Neural cell (in vitro differentiated cells): ENCODE measurements at regions not wholly inside any gene's neighbourhood (a gene's known extent, or its start where the extent isn't known, plus 50 kb on each side); places are given as distances from the start of the nearest gene placed in this dataset.

Source experiments
- H2AFZ ChIP-seq: fragments of 200-600, 300-800 bp; sonication (generic), shearing (Covaris generic); 2 replicates; pipeline ENCODE4 v1.6.0; 2014; ENCODE audit warnings: low read depth, mild to moderate bottlenecking, antibody characterized with exemption, low read length, moderate library complexity
- H3F3A ChIP-seq: fragments of 200-600 bp; shearing (Covaris generic); 2 replicates; pipeline ENCODE4 v1.6.1; 2016; ENCODE audit warnings: mild to moderate bottlenecking, moderate library complexity, mixed read lengths, antibody characterized with exemption, low read length; ENCODE audit not compliant: insufficient read depth, poor library complexity, severe bottlenecking
- H3K27ac ChIP-seq: fragments of 200-600, 300-800 bp; sonication (generic), shearing (Covaris generic); 2 replicates; pipeline ENCODE4 v1.5.1; 2014; ENCODE audit warnings: mild to moderate bottlenecking, low read length, moderate library complexity
- H3K27me3 ChIP-seq: fragments of 300-800, 200-600 bp; sonication (generic), shearing (Covaris generic); 2 replicates; pipeline ENCODE4 v1.6.0; 2014; ENCODE audit warnings: mild to moderate bottlenecking, low read depth, low read length, moderate library complexity; ENCODE audit not compliant: insufficient read depth
- H3K36me3 ChIP-seq: fragments of 300-800, 200-600 bp; sonication (generic), shearing (Covaris generic); 2 replicates; pipeline ENCODE4 v1.5.1; 2014; ENCODE audit warnings: mild to moderate bottlenecking, antibody characterized with exemption, low read length, moderate library complexity; ENCODE audit not compliant: insufficient read depth
- H3K4me2 ChIP-seq: fragments of 300-800, 200-600 bp; sonication (generic), shearing (Covaris generic); 2 replicates; pipeline ENCODE4 v1.6.0; 2014; ENCODE audit warnings: mild to moderate bottlenecking, low read length
- H3K4me3 ChIP-seq: fragments of 300-800, 200-600 bp; sonication (generic), shearing (Covaris generic); 2 replicates; pipeline ENCODE4 v1.5.1; 2014; ENCODE audit warnings: mild to moderate bottlenecking, low read length, moderate library complexity
- H3K79me2 ChIP-seq: fragments of 200-600 bp; shearing (Covaris generic); replicated peaks from 2 replicates; pipeline ENCODE4 v1.6.0; 2014; ENCODE audit warnings: mild to moderate bottlenecking, low read length, moderate library complexity; ENCODE audit not compliant: insufficient read depth
- H3K9ac ChIP-seq: fragments of 300-800, 200-600 bp; sonication (generic), shearing (Covaris generic); 2 replicates; pipeline ENCODE4 v1.6.1; 2016; ENCODE audit warnings: mild to moderate bottlenecking, low read length, mixed read lengths
- H3K9me2 ChIP-seq: fragments of 200-600 bp; shearing (Covaris generic); 2 replicates; pipeline ENCODE4 v1.6.1; 2016; ENCODE audit warnings: mild to moderate bottlenecking, low read length, mixed read lengths; ENCODE audit not compliant: insufficient read depth
- H3K9me3 ChIP-seq: fragments of 200-600, 300-800 bp; sonication (generic), shearing (Covaris generic); 2 replicates; pipeline ENCODE4 v1.6.1; 2016; ENCODE audit warnings: mild to moderate bottlenecking, mixed run types, low read length, moderate library complexity, mixed read lengths
- H4K20me1 ChIP-seq: fragments of 200-600 bp; shearing (Covaris generic); 2 replicates; pipeline ENCODE4 v1.6.1; 2016; ENCODE audit warnings: mild to moderate bottlenecking, mixed run types; ENCODE audit not compliant: insufficient read depth
- CTCF ChIP-seq: fragments of 450-650 bp; IDR thresholded peaks from 2 replicates; pipeline ENCODE4 v1.5.1; 2014; ENCODE audit warnings: antibody characterized with exemption, mild to moderate bottlenecking, moderate library complexity; ENCODE audit not compliant: poor library complexity, severe bottlenecking
- EP300 ChIP-seq: fragments of 450-650 bp; conservative IDR thresholded peaks from 2 replicates; pipeline ENCODE4 v1.6.1; 2014; ENCODE audit warnings: antibody characterized with exemption, mild to moderate bottlenecking, moderate library complexity; ENCODE audit not compliant: poor library complexity, severe bottlenecking
- EZH2 ChIP-seq: fragments of 200-600, 300-800 bp; shearing (Covaris generic), sonication (generic); IDR thresholded peaks from 2 replicates; pipeline ENCODE4 v1.6.1; 2014; ENCODE audit warnings: antibody characterized with exemption, low read length, borderline replicate concordance, mild to moderate bottlenecking; ENCODE audit not compliant: insufficient read depth, poor library complexity, severe bottlenecking
- MXI1 ChIP-seq: fragments of 450-650 bp; conservative IDR thresholded peaks from 2 replicates; pipeline ENCODE4 v1.6.1; 2014; ENCODE audit warnings: antibody characterized with exemption, mild to moderate bottlenecking; ENCODE audit not compliant: poor library complexity, severe bottlenecking
- POLR2AphosphoS5 ChIP-seq: IDR thresholded peaks from 2 replicates; pipeline ENCODE4 v1.6.1; 2012
- RAD21 ChIP-seq: fragments of 450-650 bp; conservative IDR thresholded peaks from 2 replicates; pipeline ENCODE4 v1.6.1; 2014; ENCODE audit warnings: antibody characterized with exemption, mild to moderate bottlenecking, moderate library complexity
- SMC3 ChIP-seq: fragments of 450-650 bp; conservative IDR thresholded peaks from 2 replicates; pipeline ENCODE4 v1.6.1; 2014; ENCODE audit warnings: antibody characterized with exemption, mild to moderate bottlenecking, moderate library complexity; ENCODE audit not compliant: poor library complexity
- TAF1 ChIP-seq: IDR thresholded peaks from 2 replicates; pipeline ENCODE4 v1.6.1; 2012; ENCODE audit warnings: low read depth
- TF ChIP-seq, protein P1 (sequence below): IDR thresholded peaks from 2 replicates; pipeline ENCODE4 v1.6.1; 2012; ENCODE audit warnings: borderline replicate concordance

DNA sequence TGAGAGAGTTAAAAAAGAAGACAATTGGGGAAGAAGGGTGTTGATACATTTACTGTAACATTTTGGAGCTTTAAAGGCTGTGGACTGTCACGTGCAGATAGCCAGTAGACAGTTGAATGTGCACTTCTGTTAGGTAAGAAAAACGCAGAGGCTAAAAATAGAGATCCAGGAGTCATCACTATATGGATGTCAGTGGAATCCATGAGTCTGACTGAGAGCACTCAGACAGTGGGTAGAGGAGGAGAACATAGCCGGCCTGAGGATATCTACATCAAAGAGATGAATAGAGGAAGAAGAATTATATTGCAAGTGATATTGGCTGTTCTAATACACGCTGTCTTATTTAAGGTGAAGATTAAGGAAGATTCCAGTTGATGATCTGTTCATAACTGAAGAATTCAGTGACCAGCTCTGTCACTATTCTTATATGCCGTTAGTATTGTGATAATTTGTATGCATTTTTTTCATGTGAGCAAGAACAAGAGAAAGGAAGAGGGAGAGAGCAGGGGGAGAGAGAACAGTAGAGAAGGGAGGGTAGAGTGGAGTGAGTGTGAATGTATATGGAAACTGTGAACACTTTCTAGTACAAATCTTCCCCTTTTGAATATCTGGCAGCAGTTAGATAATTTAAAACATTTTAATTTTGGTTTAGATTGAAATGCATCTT is 344.8 kb downstream of the CHRM3 start:
- Histone ChIP-seq H3K4me3 (no peak overlapping the region), H3K9ac (no peak overlapping the region), H3K36me3 (no peaks in the 10 kb centered on the region), H3K27me3 (no peaks in the 10 kb centered on the region), H4K20me1 (no peaks in the 10 kb centered on the region), H3K79me2 (no peaks in the 10 kb centered on the region), H3F3A (no peaks in the 10 kb centered on the region), H3K9me3 (no peaks in the 10 kb centered on the region), H3K9me2 (no peaks in the 10 kb centered on the region), H3K4me2 (no peak overlapping the region), H2AFZ (no peak overlapping the region), H3K27ac (no peak overlapping the region)
- TF ChIP-seq EP300 (no peak), CTCF (no peak), SMC3 (no peak), EZH2 (no peak), POLR2AphosphoS5 (no peak)

DNA sequence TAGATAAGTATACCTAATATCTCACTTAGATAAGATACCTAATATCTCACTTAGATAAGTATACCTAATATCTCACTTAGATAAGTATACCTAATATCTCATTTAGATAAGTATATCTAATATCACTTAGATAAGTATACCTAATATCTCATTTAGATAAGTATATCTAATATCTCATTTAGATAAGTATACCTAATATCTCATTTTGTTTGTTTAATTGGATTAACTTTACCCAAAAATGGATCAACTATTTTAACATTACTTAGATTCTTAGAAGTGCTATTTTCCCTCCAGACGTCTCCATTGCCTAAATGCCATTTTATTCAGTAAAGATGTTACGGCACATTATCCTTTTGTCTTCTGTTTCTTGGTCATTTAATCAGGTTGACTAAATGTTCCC is 346.4 kb downstream of the CHRM3 start:
- TF ChIP-seq MXI1 (no peak), EZH2 (no peak), RAD21 (no peak), EP300 (no peak), SMC3 (no peak), POLR2AphosphoS5 (no peak), TAF1 (no peak), CTCF (no peak)
- TF ChIP-seq, protein P1, sequence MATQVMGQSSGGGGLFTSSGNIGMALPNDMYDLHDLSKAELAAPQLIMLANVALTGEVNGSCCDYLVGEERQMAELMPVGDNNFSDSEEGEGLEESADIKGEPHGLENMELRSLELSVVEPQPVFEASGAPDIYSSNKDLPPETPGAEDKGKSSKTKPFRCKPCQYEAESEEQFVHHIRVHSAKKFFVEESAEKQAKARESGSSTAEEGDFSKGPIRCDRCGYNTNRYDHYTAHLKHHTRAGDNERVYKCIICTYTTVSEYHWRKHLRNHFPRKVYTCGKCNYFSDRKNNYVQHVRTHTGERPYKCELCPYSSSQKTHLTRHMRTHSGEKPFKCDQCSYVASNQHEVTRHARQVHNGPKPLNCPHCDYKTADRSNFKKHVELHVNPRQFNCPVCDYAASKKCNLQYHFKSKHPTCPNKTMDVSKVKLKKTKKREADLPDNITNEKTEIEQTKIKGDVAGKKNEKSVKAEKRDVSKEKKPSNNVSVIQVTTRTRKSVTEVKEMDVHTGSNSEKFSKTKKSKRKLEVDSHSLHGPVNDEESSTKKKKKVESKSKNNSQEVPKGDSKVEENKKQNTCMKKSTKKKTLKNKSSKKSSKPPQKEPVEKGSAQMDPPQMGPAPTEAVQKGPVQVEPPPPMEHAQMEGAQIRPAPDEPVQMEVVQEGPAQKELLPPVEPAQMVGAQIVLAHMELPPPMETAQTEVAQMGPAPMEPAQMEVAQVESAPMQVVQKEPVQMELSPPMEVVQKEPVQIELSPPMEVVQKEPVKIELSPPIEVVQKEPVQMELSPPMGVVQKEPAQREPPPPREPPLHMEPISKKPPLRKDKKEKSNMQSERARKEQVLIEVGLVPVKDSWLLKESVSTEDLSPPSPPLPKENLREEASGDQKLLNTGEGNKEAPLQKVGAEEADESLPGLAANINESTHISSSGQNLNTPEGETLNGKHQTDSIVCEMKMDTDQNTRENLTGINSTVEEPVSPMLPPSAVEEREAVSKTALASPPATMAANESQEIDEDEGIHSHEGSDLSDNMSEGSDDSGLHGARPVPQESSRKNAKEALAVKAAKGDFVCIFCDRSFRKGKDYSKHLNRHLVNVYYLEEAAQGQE, result no peak
- Histone ChIP-seq H3K9me3 (no peaks in the 10 kb centered on the region), H3K9ac (no peak overlapping the region), H3F3A (no peaks in the 10 kb centered on the region), H2AFZ (no peak overlapping the region), H3K27ac (no peak overlapping the region), H3K4me3 (no peak overlapping the region), H3K79me2 (no peaks in the 10 kb centered on the region), H3K36me3 (no peaks in the 10 kb centered on the region), H3K9me2 (no peaks in the 10 kb centered on the region), H4K20me1 (no peaks in the 10 kb centered on the region), H3K27me3 (no peaks in the 10 kb centered on the region), H3K4me2 (no peak overlapping the region)
